RCC 7860 (cell line): ENCODE measurements at regions not wholly inside any gene's neighbourhood (a gene's known extent, or its start where the extent isn't known, plus 50 kb on each side); places are given as distances from the start of the nearest gene placed in this dataset.
A peak's percentile ranks its signal among the peaks of the same experiment; 100 is the strongest.

Experiments
- DNase-seq: peaks from one replicate; pipeline ENCODE4 v3.0.0-alpha.2; 2015; ENCODE audit warnings: low spot score
- FAIRE-seq: peaks from 2 replicates; lab custom pipeline; 2012; peaks lifted over from hg19 to GRCh38; lab: Jason Lieb, UNC

GRCh38 chr13:76538004-76538403, 348.2 kb downstream of the KCTD12 start:
- no peak for FAIRE-seq
- no peak for DNase-seq

DNA sequence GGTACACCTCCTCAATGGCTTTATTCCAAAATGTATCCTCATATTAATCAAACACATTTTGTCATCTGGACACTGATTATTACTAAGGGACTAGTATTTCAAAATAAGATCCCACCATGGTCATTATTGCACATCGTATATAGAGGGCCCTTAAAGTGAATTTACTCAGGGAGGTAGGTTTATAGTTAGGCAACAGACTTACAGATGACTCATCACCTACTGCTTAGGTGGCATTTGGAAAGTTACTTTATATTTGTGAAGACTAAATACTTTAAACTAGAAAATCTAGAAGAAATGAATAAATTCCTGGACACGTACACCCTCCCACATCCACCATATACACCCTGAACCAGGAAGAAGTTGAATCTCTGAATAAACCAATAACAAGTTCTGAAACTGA, 353.0 kb downstream of the KCTD12 start:
- FAIRE-seq (no peak), DNase-seq (no peak)

DNA sequence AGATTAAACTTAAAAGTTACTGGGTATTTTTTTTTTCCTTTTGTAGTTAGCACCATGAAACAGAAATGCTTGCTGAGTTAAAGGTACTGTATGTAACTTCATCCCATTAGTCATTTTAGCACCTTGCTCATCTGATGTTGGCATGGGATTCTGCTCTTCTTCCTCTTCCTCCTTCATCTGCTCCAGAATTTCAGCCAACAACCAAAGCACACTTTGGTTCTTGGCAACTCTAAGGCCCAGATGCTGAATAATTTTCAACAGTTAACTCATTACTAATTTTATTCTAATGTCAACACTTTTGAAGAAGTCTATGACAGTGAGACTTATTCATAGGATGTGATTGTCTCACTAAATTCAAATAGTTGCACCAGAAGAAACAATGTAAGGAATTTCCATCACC, 359.2 kb downstream of the KCTD12 start:
- DNase-seq (no peak), FAIRE-seq (no peak)

DNA sequence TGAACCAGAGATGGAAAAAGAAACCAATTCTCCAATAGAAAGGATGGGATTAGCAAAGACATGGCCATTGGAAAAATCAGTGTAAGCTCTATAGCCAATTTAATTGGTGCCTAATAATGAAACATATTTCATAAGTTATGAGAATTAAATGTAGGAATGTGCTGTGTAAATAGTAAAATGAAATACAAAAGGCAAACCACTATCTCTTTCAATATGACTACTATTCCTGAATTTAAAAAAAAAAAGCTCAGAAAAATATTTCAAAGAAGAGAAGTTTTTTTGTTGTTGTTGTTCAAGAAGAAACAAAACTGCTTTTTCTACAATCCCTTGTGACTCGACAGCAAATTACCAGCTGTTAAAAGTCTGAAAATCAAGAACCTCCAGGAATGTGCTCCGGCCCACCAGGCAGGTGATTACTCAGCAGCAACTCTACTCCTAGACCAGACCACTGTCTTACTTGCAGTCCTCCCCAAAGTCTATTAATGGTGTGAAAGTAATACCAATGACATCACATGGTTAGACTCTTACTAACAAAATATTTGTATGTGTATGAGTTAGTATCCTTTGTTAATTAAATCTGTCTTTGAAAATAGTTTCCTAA, 362.4 kb downstream of the KCTD12 start:
- DNase-seq (no peak), FAIRE-seq (no peak)

- DNase-seq (no peak), FAIRE-seq (no peak)
Observed at GRCh38 chr13:76522083-76522755, 364.0 kb downstream of the KCTD12 start.

DNA sequence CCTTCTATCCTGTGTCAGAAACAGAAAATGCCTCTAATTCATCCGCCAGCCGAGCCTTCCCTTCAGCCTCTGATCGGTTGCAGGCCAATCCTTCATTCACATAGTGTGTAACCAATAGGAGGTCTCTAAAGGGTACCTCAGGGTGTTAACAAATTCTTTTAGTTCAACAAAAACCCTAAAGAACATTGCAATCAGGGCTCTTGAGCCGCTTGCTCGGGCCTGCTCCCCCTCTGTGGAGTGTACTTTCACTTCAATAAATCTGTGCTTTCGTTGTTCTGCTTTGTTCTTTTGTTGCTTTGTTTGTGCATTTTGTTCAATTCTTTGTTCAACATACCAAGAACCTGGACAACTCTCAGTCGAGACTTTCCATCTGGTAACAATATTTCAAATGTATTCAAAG, 366.5 kb downstream of the KCTD12 start:
- FAIRE-seq (no peak), DNase-seq (no peak)

- DNase-seq (no peak), FAIRE-seq (no peak)
Observed at GRCh38 chr13:76516586-76516985, 369.6 kb downstream of the KCTD12 start.

- no peak for DNase-seq
- FAIRE-seq: no peak
Observed at GRCh38 chr13:76516013-76516412, 370.2 kb downstream of the KCTD12 start.

DNA sequence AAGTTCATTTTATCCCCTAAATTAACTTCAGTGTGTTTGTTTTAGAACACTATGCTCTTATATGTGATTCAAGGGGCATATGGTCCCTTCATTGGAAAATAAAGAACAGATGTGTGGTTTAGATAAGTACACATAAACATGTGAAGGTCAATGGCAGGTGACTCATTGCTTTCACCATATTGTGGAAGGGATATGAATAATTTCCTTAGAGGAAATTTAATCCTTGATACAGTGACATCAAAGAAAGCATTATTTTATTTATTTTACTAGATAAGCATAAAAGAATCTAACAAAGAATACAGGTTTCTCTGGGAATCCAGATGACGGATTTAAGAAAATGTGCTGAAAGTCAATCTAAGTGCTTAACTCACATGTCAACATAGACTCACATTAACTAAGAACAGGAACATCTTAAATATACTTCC, 373.5 kb downstream of the KCTD12 start:
- no peak for FAIRE-seq
- DNase-seq: no peak

GRCh38 chr13:76505437-76505836, 380.8 kb downstream of the KCTD12 start:
- no peak for FAIRE-seq

GRCh38 chr13:76503766-76504165, 382.4 kb downstream of the KCTD12 start:
- FAIRE-seq: no peak
- DNase-seq: no peak

More at GRCh38 chr13:76505437-76505836, 380.8 kb downstream of the KCTD12 start:
- DNase-seq: no peak

DNA sequence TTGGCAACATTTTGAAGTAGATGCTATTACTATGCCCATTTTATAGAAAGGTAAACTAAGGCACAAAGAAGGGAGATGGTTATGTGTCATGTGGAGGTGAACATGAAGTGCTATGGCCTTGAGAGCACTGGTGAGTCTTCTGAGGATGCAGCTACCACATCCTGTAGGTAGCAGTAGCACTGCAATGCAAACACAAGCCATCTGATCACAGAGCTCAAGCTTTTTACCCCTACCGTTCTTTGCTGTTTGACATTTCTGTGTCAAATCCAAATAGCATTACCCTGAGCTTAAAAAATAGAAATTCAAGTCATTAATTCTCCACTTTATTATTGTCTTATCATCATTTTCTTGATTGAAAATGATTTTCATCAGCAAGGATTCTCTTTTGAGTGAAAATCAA, 382.9 kb downstream of the KCTD12 start:
- no peak for FAIRE-seq
- DNase-seq: no peak

DNA sequence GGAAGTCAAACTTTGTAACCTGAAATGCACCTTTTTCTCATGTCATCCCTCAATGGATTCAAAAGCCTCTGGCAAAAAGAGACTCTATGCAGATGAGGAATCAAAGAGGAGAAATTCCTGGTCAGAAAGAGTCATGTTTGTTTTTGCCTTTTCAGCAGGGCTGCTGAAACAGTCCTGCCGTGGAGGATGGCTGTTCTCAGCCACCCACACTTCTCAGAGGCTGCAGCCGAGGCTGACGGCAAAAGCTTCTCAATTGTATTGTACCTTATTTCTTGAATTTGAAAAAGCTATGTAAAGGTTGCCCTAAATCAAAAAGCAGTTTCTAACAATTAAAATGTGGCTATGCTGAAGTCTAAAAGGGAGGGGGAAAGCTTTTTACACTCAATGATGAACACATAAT, 385.3 kb downstream of the KCTD12 start:
- no peak for FAIRE-seq
- no peak for DNase-seq

GRCh38 chr13:76499891-76500290, 386.3 kb downstream of the KCTD12 start:
- no peak for DNase-seq
- FAIRE-seq: no peak

GRCh38 chr13:76489274-76489673, 396.9 kb downstream of the KCTD12 start:
- no peak for DNase-seq
- FAIRE-seq: no peak

DNA sequence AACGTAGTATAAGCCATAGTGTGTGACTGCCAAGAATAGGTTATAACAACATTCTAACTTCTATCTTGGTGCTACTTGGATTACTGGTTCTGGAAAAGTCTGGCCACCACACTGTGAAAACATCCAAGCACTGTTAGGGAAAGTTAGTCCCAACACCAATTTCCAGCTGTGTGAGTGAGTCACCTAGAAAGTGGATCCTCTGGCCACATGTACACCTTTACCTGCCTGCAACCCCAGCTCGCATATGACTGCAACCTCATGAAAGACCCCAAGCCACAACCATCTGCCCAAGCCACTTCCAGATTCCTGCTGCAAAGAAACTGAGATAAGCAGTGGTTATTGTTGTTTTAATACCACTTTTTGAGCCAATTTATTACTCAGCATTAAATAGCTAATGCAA, 404.5 kb downstream of the KCTD12 start:
- FAIRE-seq (no peak), DNase-seq (no peak)

DNA sequence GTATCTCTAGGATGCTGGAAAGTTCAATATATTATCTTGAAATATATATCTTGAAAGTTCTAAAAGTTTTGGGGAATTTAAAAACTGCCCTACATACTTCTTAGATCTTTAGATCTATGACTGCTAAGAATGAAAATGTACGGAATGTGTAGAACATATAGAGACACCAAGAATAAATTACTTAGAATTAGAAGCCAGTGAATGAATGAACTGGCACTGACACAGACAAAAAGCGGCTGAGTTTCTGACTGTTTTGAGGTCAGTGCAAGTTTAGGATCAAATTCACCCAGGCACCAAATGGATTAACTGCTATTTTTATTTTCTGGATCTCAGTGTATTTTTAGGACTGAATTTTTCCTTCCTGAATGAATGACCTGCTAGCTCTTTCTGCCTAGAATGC, 411.2 kb downstream of the KCTD12 start:
- no peak for DNase-seq
- no peak for FAIRE-seq

- DNase-seq (no peak), FAIRE-seq (no peak)
Observed at GRCh38 chr13:76474356-76474755, 411.8 kb downstream of the KCTD12 start.

DNA sequence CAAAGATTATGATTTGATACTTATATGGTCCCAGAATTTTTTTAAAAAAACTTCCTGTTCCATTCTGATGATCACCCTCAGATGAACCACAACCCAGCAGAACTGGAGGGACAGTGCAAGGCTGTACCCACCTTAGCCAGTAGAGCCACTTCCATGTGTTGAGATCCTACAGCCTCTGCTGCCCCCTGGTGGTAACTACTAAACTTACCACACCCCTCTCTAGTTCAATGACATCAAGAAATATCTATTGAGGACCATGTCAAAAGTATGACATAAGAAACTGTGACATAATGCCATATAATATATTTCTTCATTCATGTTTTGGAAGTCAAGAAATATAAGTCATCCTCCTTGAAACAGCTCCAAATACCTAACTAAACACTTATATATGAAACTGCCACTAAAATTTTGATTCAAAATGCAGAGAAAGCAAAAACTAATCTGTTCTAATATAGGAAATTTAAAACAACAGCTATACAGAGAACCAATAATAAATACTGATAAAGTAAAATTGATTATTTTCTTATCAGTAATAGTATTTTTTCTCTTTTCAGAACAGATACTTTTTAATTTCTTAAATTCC, 412.6 kb downstream of the KCTD12 start:
- FAIRE-seq (peak; percentile 51), DNase-seq (peak; percentile 54)

- no peak for DNase-seq
- FAIRE-seq: no peak
Observed at GRCh38 chr13:76472916-76473315, 413.3 kb downstream of the KCTD12 start.

DNA sequence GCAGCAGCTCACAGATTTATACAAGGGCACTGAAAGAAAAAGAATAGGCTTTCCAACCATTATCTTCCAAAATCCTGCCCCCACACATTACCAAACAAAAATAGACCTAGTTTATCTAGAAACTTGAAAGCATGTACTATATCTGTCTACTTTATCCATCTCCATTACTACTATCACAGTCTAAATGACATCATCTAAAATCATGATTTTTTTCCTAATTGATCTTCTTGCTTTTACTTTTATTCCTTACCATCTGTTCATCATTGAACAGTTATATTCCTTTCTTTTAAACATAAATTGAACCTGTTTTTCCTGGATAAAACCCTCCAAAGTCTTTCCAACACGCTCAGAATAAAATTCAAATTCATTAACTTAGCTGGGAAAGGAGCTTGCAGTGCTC, 414.7 kb downstream of the KCTD12 start:
- FAIRE-seq: no peak
- DNase-seq: no peak

DNA sequence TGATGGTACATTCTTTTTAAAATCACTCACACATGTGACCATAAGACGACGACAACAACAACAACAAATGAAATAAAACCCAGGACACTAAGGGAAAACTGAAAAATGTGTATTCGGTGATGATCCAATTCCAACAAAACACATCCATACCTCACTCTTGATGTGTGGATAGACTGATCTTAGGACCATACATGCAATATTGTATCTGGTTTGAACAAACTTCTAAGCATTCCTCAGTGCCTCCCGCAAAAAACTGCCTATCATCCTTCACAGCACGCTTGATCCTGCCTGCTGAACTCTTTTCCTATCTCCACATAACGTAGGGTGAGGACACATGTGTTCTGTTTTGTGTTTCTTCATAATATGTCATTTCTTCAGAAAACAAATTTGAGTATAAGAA, 415.2 kb downstream of the KCTD12 start:
- FAIRE-seq (no peak), DNase-seq (no peak)
